HL-60 (cell line): ENCODE measurements at regions not wholly inside any gene's neighbourhood (a gene's known extent, or its start where the extent isn't known, plus 50 kb on each side); places are given as distances from the start of the nearest gene placed in this dataset.

Source experiments
- CTCF ChIP-seq: IDR thresholded peaks from one replicate; pipeline ENCODE4 v1.5.1; 2011; ENCODE audit warnings: low read length, control low read depth, inconsistent platforms; ENCODE audit not compliant: insufficient read depth
- GABPA ChIP-seq: IDR thresholded peaks from 2 replicates; pipeline ENCODE4 v1.6.1; 2012; ENCODE audit warnings: low read depth
- POLR2AphosphoS5 ChIP-seq: IDR thresholded peaks from 2 replicates; pipeline ENCODE4 v1.6.1; 2012; ENCODE audit warnings: low read depth
- REST ChIP-seq: IDR thresholded peaks from 2 replicates; pipeline ENCODE4 v1.6.1; 2012; ENCODE audit warnings: low read depth; ENCODE audit not compliant: insufficient replicate concordance

DNA sequence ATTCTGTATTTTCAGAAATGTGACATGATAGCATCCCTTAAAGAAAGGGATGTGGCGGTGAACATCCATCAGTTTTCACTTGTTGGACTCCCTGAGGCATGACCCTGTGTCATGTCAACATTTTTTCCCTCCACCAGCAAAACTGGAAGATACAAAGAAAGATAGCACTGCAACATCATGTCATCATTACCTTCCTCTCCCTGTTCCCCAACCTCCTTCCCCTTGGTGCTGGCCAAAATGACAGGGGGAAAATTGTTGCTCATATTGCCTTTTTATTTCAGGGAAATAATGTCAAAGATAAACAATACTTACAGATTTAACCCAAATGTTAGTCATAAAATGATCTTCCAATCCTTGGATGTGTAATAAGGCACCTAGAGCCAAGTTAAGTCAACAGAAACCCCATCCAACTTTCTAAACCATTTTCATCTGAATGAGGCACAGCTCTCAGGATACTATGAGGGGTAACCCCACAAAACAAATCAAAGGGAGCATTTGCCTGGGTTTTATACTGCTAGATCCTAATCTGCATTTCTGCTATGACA lies 644.3 kb downstream of the ACTL7B start:
- TF ChIP-seq REST (no peak), CTCF (no peak), POLR2AphosphoS5 (no peak), GABPA (no peak)
